ENCODE measurements at regions not wholly inside any gene's neighbourhood (a gene's known extent, or its start where the extent isn't known, plus 50 kb on each side); places are given as distances from the start of the nearest gene placed in this dataset.

DNA sequence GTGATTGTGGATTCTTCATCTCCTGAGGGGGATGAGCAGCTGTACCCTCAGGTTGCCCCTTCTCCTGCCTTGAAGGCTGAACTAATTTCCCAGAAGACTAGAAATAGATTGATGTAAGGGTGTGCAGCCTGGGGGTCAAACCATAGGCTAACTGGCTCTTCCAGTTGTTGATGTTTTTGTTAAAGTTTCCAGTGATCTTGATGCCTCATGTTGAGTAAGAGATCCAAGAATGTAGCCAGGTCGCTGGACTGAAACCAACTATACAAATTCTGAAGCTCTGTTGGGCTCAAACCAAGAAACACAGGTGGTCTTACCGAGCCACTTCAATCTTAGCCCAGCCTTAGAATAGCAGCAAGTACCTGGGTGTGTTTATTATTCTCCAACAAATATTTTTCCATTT is 391.8 kb downstream of the KLF5 start:
- Histone ChIP-seq H3K4me1 (ENCODE audit: control insufficient read depth, insufficient read depth, low read length) (peaks cover 31% of the 10 kb centered on the region), H3K4me3 (ENCODE audit: low read length) (no peak overlapping the region), H3K27me3 (ENCODE audit: control insufficient read depth, insufficient read depth, low read length) (no peaks in the 10 kb centered on the region), H3K9me3 (replicated peaks; ENCODE audit: low read length) (no peaks in the 10 kb centered on the region), H3K9ac (ENCODE audit: low read depth, low read length) (no peak overlapping the region), H3K36me3 (ENCODE audit: insufficient read depth, low read length) (no peaks in the 10 kb centered on the region), H3K4me2 (ENCODE audit: low read length) (peak overlapping the region; percentile 21)

DNA sequence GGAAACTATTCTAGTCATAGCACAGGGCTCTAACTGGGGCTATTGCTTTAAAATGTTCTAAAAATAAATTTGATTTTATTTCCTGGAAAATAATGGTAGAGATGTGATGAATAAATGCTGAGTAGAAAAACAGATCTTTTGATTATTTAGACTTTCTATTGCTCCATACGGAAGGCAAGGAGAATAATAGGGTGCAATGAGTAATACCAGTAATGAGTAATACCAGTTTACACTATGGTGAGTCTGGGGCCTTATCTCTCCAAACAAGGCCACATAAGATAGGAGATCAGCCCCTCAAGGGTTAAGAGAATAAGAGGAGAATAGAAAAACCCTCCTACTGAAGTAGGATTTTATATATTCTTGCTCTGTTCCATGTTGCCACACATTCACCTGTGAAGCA is 390.4 kb downstream of the KLF5 start:
- Histone ChIP-seq H3K4me1 (ENCODE audit: control insufficient read depth, insufficient read depth, low read length) (peaks cover 31% of the 10 kb centered on the region), H3K9ac (ENCODE audit: low read depth, low read length) (no peak overlapping the region), H3K4me2 (ENCODE audit: low read length) (no peak overlapping the region), H3K4me3 (ENCODE audit: low read length) (no peak overlapping the region), H3K27me3 (ENCODE audit: control insufficient read depth, insufficient read depth, low read length) (no peaks in the 10 kb centered on the region), H3K36me3 (ENCODE audit: insufficient read depth, low read length) (no peaks in the 10 kb centered on the region), H3K9me3 (replicated peaks; ENCODE audit: low read length) (no peaks in the 10 kb centered on the region)

DNA sequence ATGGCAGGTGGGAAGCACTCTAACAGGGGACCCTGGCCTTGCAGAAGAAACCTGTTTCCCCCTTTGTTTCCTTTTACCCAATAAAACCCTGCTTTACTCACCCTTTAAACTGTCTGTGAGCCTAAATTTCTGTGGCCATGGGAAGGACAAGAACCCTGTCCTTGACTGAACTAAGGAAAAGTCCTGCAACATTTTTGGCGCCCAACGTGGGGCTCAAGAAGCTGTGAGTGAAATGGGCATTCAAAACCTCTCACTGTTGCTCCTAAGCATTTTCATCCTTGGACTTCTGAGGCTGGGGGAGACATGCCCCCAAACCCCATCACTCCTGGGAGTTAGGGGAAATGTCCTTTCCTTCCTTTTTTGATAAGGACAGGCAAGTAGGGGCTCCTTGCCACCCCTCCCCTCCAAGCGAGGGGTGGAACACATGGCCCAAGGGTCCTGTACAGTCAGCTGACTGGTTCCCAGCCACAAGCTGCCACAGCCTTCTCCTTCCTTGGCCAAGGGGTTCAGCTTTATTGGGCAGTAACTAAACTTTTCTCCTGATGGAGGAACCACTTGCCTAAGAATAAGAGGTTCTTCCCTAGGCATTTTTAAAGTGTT is 381.6 kb downstream of the KLF5 start:
- Histone ChIP-seq H3K4me3 (ENCODE audit: low read length) (no peak overlapping the region), H3K9me3 (replicated peaks; ENCODE audit: low read length) (peaks cover 19% of the 10 kb centered on the region), H3K4me2 (ENCODE audit: low read length) (no peak overlapping the region), H3K4me1 (ENCODE audit: control insufficient read depth, insufficient read depth, low read length) (no peaks in the 10 kb centered on the region), H3K9ac (ENCODE audit: low read depth, low read length) (no peak overlapping the region), H3K27me3 (ENCODE audit: control insufficient read depth, insufficient read depth, low read length) (no peaks in the 10 kb centered on the region), H3K36me3 (ENCODE audit: insufficient read depth, low read length) (no peaks in the 10 kb centered on the region)

DNA sequence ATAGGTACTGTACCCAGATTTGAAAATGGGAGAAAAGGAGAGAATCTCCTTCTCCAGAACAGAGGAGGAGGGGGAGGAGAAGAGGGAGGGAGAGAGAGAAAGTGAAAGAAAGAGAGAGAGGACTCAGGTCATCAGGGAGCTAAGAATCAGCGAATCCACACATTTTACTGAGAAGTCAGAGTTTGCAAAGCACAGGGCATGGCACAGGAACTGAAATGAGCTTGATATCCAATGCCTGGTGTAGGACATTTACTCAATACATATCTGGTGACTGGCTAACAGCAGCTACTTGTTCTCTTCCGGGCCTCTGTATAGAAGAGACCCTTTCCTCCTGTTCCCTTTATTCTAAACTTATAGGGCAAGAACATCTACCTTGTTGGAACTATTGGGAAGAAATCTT is 375.1 kb downstream of the KLF5 start:
- Histone ChIP-seq H3K4me2 (ENCODE audit: low read length) (no peak overlapping the region), H3K9ac (ENCODE audit: low read depth, low read length) (no peak overlapping the region), H3K4me3 (ENCODE audit: low read length) (no peak overlapping the region), H3K36me3 (ENCODE audit: insufficient read depth, low read length) (no peaks in the 10 kb centered on the region), H3K27me3 (ENCODE audit: control insufficient read depth, insufficient read depth, low read length) (no peaks in the 10 kb centered on the region), H3K4me1 (ENCODE audit: control insufficient read depth, insufficient read depth, low read length) (peaks cover 13% of the 10 kb centered on the region), H3K9me3 (replicated peaks; ENCODE audit: low read length) (no peaks in the 10 kb centered on the region)

DNA sequence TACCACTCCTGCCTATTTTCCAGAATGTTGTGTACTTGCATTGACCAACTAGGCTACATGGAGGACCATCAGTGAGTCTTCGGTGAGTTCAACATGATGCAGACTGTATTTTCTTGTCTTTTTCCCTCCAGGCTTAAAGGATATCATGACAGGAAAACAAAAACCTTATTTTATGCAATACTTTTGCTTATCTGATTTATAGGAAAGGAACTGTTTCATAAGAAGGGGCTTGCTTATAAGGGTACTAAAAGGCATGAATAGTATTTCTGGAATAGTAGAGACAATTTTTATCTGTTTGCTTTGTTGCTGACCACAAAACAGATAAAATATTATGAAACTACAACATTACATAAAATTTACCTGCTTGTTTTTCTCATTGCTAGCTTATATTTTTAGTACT is 374.7 kb downstream of the KLF5 start:
- no peak overlapping the region for H3K9ac ChIP-seq (ENCODE audit: low read depth, low read length)
- no peak overlapping the region for H3K4me3 ChIP-seq (ENCODE audit: low read length)

DNA sequence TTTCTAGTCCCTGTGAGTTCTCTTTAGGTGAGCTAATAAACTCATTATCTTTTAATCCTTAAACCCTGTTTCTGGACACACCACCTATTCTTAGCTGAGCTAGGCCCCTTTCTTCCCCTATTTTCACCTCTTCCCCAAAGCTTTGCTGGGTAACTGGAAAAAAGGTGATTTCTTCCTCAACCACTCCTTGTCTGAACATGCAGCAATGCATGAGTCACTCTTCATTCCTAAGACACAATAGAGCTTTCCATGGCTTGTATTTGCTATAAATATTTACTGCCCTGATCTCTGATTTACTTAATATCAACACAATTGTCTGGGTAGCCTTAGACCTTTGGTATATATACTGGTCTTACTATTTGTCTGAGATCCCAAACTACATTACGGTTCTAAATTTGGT is 370.9 kb downstream of the KLF5 start:
- no peaks in the 10 kb centered on the region for H3K27me3 ChIP-seq (ENCODE audit: control insufficient read depth, insufficient read depth, low read length)
- H3K4me2 ChIP-seq (ENCODE audit: low read length) = no peak overlapping the region
- no peak overlapping the region for H3K9ac ChIP-seq (ENCODE audit: low read depth, low read length)
- no peaks in the 10 kb centered on the region for H3K9me3 ChIP-seq (replicated peaks; ENCODE audit: low read length)
- H3K4me1 ChIP-seq (ENCODE audit: control insufficient read depth, insufficient read depth, low read length) = peaks cover 37% of the 10 kb centered on the region
- no peak overlapping the region for H3K4me3 ChIP-seq (ENCODE audit: low read length)
- H3K36me3 ChIP-seq (ENCODE audit: insufficient read depth, low read length) = no peaks in the 10 kb centered on the region

More for the DNA sequence above, 374.7 kb downstream of the KLF5 start:
- Histone ChIP-seq H3K9me3 (replicated peaks; ENCODE audit: low read length) (no peaks in the 10 kb centered on the region), H3K4me2 (ENCODE audit: low read length) (no peak overlapping the region), H3K27me3 (ENCODE audit: control insufficient read depth, insufficient read depth, low read length) (no peaks in the 10 kb centered on the region), H3K36me3 (ENCODE audit: insufficient read depth, low read length) (no peaks in the 10 kb centered on the region), H3K4me1 (ENCODE audit: control insufficient read depth, insufficient read depth, low read length) (peaks cover 17% of the 10 kb centered on the region)

DNA sequence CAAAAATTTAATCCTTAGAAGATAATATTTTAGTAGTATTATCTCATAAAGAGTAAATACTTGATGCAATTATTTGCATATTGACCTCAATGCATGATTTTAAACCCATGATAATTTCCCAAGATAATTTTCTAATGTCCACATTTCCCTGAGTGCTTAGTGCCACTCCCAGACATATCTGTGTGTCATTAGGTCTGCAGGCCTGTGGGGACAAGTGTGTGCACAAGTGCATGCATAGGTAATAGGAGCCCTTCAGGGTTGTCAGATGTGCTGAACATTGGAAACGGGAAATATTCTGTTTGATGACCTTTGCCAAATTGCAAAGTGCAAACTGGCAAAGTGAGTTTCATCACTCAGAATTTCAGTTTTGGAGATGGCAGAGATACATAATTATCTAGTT is 369.9 kb downstream of the KLF5 start:
- Histone ChIP-seq H3K4me1 (ENCODE audit: control insufficient read depth, insufficient read depth, low read length) (peaks cover 37% of the 10 kb centered on the region), H3K4me3 (ENCODE audit: low read length) (peak overlapping the region; percentile 8), H3K4me2 (ENCODE audit: low read length) (peak overlapping the region; percentile 57), H3K27me3 (ENCODE audit: control insufficient read depth, insufficient read depth, low read length) (no peaks in the 10 kb centered on the region), H3K9me3 (replicated peaks; ENCODE audit: low read length) (no peaks in the 10 kb centered on the region), H3K9ac (ENCODE audit: low read depth, low read length) (no peak overlapping the region), H3K36me3 (ENCODE audit: insufficient read depth, low read length) (no peaks in the 10 kb centered on the region)

DNA sequence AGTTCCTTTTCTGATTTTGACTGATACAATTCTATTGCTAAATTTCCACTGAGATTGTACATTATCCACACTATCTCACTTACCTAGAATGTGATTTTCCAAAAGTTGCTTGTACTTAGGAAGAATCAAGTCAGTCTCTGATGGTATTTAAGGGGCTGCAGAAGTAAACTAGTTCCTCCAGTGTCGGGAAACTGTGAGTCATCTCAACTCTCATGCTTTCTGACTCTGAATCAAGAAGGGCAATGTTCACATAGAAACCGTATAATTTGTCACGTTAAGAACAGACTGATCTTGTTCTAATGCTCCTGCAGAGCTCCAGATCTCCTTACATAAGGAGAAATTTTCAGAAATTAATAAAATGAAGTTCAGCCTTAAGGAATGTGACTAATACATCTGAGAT is 369.3 kb downstream of the KLF5 start:
- Histone ChIP-seq H3K27me3 (ENCODE audit: control insufficient read depth, insufficient read depth, low read length) (no peaks in the 10 kb centered on the region), H3K9ac (ENCODE audit: low read depth, low read length) (no peak overlapping the region), H3K4me3 (ENCODE audit: low read length) (no peak overlapping the region), H3K4me2 (ENCODE audit: low read length) (peak overlapping the region; percentile 57), H3K36me3 (ENCODE audit: insufficient read depth, low read length) (no peaks in the 10 kb centered on the region), H3K4me1 (ENCODE audit: control insufficient read depth, insufficient read depth, low read length) (peaks cover 37% of the 10 kb centered on the region), H3K9me3 (replicated peaks; ENCODE audit: low read length) (no peaks in the 10 kb centered on the region)

DNA sequence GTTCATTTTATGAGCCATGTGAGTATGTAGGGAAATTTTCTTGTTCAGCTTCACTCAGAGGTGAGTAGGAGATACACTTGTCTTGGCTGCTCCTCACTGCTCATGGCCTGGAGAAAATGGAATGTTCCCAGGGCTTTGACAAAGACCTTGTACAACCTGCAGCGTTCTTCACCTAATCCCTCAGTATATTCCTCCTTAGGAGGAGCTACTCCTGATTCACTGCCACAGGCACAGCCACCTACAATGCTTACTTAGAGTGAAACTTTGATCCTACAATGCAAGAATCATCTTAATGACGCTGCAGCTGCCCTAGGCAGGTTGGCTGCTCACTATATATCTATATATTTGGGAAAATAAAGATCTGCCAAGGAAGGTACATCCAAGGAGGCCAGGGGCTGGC is 364.2 kb downstream of the KLF5 start:
- Histone ChIP-seq H3K9me3 (replicated peaks; ENCODE audit: low read length) (no peaks in the 10 kb centered on the region), H3K4me1 (ENCODE audit: control insufficient read depth, insufficient read depth, low read length) (peaks cover 43% of the 10 kb centered on the region), H3K4me2 (ENCODE audit: low read length) (no peak overlapping the region), H3K4me3 (ENCODE audit: low read length) (no peak overlapping the region), H3K27me3 (ENCODE audit: control insufficient read depth, insufficient read depth, low read length) (no peaks in the 10 kb centered on the region), H3K9ac (ENCODE audit: low read depth, low read length) (no peak overlapping the region), H3K36me3 (ENCODE audit: insufficient read depth, low read length) (no peaks in the 10 kb centered on the region)

DNA sequence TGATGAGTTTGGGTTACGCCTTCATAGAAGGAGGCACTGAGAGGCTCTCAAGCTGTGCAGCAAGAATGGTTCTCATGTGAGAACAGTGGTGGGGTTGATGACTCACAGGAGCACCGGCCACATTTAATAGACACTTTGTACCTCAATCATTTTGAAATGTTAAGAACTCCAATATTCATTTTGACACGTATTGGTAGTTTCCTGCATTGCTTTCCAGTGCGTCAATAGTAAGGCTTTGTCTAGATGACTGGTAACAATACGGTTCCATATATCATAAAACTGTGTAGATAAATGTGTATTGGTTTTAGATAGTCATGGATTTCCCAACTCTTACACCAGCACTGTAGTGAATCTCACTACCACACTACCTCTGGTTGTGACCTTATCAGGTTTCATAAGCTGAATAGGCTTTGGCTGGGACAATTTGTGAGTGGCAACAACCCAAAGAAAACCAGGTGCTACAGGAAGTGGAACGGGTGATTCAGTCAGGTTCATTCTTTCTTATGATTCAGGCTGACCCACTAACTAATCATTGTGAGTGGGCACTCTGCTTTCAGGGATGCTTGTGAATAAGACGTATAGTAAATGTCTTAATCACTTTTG is 362.6 kb downstream of the KLF5 start:
- Histone ChIP-seq H3K4me1 (ENCODE audit: control insufficient read depth, insufficient read depth, low read length) (peaks cover 28% of the 10 kb centered on the region), H3K27me3 (ENCODE audit: control insufficient read depth, insufficient read depth, low read length) (no peaks in the 10 kb centered on the region), H3K36me3 (ENCODE audit: insufficient read depth, low read length) (no peaks in the 10 kb centered on the region), H3K9me3 (replicated peaks; ENCODE audit: low read length) (no peaks in the 10 kb centered on the region), H3K4me3 (ENCODE audit: low read length) (no peak overlapping the region), H3K9ac (ENCODE audit: low read depth, low read length) (peak overlapping the region; percentile 18), H3K4me2 (ENCODE audit: low read length) (peak overlapping the region; percentile 30)

DNA sequence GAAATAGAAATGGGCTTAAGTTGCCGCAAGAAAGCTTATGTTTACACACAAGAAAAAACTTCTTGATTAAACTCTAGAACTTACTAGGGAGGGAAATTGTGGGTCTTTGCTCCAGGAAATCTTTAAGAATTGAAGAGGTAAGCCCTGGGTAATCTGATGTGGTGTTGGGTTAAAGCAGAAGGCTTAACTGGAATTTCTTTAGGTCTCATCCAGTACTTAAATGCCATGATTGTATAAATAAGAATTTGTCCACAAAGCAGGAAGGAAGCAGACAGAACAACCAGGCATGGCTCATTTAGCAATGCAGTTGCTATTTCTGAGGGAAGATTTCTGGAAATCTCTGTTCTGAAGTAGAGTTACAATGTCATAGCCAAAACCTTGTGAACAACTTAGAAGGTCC is 360.4 kb downstream of the KLF5 start:
- H3K36me3 ChIP-seq (ENCODE audit: insufficient read depth, low read length) = no peaks in the 10 kb centered on the region
- H3K27me3 ChIP-seq (ENCODE audit: control insufficient read depth, insufficient read depth, low read length) = no peaks in the 10 kb centered on the region
- H3K9me3 ChIP-seq (replicated peaks; ENCODE audit: low read length) = no peaks in the 10 kb centered on the region
- no peak overlapping the region for H3K4me2 ChIP-seq (ENCODE audit: low read length)
- H3K9ac ChIP-seq (ENCODE audit: low read depth, low read length) = no peak overlapping the region
- H3K4me1 ChIP-seq (ENCODE audit: control insufficient read depth, insufficient read depth, low read length) = peaks cover 27% of the 10 kb centered on the region
- no peak overlapping the region for H3K4me3 ChIP-seq (ENCODE audit: low read length)

DNA sequence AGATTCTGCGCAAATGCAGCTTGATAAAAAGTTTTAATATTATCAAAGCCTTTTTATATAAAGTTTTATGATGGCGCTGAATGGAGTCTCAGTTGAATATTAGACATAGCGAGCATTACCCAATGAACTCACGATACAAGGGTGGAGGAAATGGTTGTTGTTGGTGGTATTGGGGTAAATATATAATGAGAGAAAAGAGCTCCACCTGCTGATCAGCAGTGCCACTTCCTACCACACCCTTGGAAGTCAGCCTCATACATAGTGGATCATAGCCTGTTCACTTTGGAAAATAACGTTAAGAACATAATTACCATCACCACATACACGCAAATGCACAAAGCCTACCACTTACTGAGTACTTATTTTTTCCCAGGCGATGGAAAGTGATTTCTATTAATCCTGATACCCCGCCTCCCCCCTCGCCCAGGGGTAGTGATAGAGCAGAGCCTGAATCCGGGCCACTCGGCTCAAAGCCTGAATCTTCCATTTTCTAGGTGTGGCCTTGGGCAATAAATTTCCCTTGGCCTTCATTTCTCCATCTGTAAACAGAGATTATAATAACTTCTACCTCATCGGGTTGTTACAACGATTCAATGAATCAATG is 358.3 kb downstream of the KLF5 start:
- Histone ChIP-seq H3K9me3 (replicated peaks; ENCODE audit: low read length) (no peaks in the 10 kb centered on the region), H3K36me3 (ENCODE audit: insufficient read depth, low read length) (no peaks in the 10 kb centered on the region), H3K4me3 (ENCODE audit: low read length) (no peak overlapping the region), H3K4me1 (ENCODE audit: control insufficient read depth, insufficient read depth, low read length) (peaks cover 24% of the 10 kb centered on the region), H3K27me3 (ENCODE audit: control insufficient read depth, insufficient read depth, low read length) (no peaks in the 10 kb centered on the region), H3K4me2 (ENCODE audit: low read length) (no peak overlapping the region), H3K9ac (ENCODE audit: low read depth, low read length) (no peak overlapping the region)

Measured in skeletal muscle satellite cell (primary cell).